HCT116 (cell line): ENCODE measurements at regions not wholly inside any gene's neighbourhood (a gene's known extent, or its start where the extent isn't known, plus 50 kb on each side); places are given as distances from the start of the nearest gene placed in this dataset.

ENCODE experiments used
- ATAC-seq: fragments of 200-7000 bp; cut with Tn5 transposase; 2 replicates; pipeline ENCODE4 v1.9.1; 2020; ENCODE audit warnings: mild to moderate bottlenecking, moderate library complexity
- BruUV-seq: library from RNA; stranded (reverse); fragments of 400-500 nt; replicated peaks from 2 replicates; lab custom pipeline; 2021; lab: Mats Ljungman, UMichigan
- CTCF ChIA-PET: fragments of 300-600 bp; sonication (Branson Sonifier 250); formaldehyde crosslinking; loops from one replicate; lab custom pipeline; 2021; ENCODE audit warnings: antibody characterized with exemption; lab: Charles Lee
- POLR2A ChIA-PET: fragments of 300-600, 350-600 bp; sonication (Branson Sonifier 250); formaldehyde crosslinking; loops from one replicate; lab custom pipeline; 2021; ENCODE audit warnings: antibody characterized with exemption; lab: Charles Lee
- RAD21 ChIA-PET, 2 experiments: fragments of 300-600 bp; sonication (Branson Sonifier 250); formaldehyde crosslinking; loops; one replicate each; lab custom pipeline; 2023; ENCODE audit warnings: low total read pairs in 2 of 2; ENCODE audit not compliant: uncharacterized antibody in 2 of 2, unreplicated experiment in 2 of 2, low non-redundant PET in 1 of 2; lab: Charles Lee
- DNase-seq: peaks from one replicate; pipeline ENCODE4 v3.0.0-alpha.2; 2010; ENCODE audit warnings: low read depth, low spot score
- H2AFZ ChIP-seq: fragments of 200-600 bp; shearing (Covaris generic), sonication (generic); 2 replicates; pipeline ENCODE4 v1.6.1; 2017; ENCODE audit warnings: low read depth, mixed run types, mixed read lengths, antibody characterized with exemption, low read length; ENCODE audit not compliant: poor library complexity, severe bottlenecking
- H3K27ac ChIP-seq: 2 replicates; pipeline ENCODE4 v1.5.1; 2012; ENCODE audit warnings: low read depth, low read length
- H3K27me3 ChIP-seq: fragments of 200-600 bp; sonication (generic); 2 replicates; pipeline ENCODE4 v1.6.1; 2016; ENCODE audit warnings: mixed run types, low read length, mixed read lengths; ENCODE audit not compliant: insufficient read depth
- H3K36me3 ChIP-seq, 2 experiments: fragments of 200-500 bp in 1 of 2; fragments of 200-600 bp in 1 of 2; sonication (Bioruptor generic) in 1 of 2; sonication (generic) in 1 of 2; 2 replicates each; pipeline versions ENCODE4 v1.5.1 to v1.6.1; 2014 to 2016; ENCODE audit warnings: low read length in 2 of 2, inconsistent platforms in 1 of 2, mixed read lengths in 1 of 2, mixed run types in 1 of 2; ENCODE audit not compliant: insufficient read depth in 2 of 2, control insufficient read depth in 1 of 2
- H3K4me1 ChIP-seq, 2 experiments: fragments of 200-600 bp in 1 of 2; sonication (generic) in 1 of 2; 2 replicates each; pipeline versions ENCODE4 v1.5.1 to v1.6.1; 2012 to 2017; ENCODE audit warnings: low read length in 2 of 2, inconsistent platforms in 1 of 2, mild to moderate bottlenecking in 1 of 2, mixed read lengths in 1 of 2, mixed run types in 1 of 2, moderate library complexity in 1 of 2; ENCODE audit not compliant: insufficient read depth in 2 of 2, control insufficient read depth in 1 of 2
- H3K4me2 ChIP-seq: fragments of 200-600 bp; sonication (generic); 2 replicates; pipeline ENCODE4 v1.6.1; 2017; ENCODE audit warnings: mixed run types, low read length, mixed read lengths
- H3K4me3 ChIP-seq, 2 experiments: fragments of 200-600 bp in 1 of 2; sonication (generic) in 1 of 2; replicated peaks in 1 of 2; 2 replicates each; pipeline ENCODE4 v1.5.1; 2011 to 2016; ENCODE audit warnings: low read length in 2 of 2, control low read depth in 1 of 2, low read depth in 1 of 2, mild to moderate bottlenecking in 1 of 2, mixed read lengths in 1 of 2, mixed run types in 1 of 2
- H3K79me2 ChIP-seq: fragments of 200-600 bp; sonication (generic); 2 replicates; pipeline ENCODE4 v1.6.1; 2017; ENCODE audit warnings: mild to moderate bottlenecking, mixed run types, low read length, moderate library complexity, mixed read lengths; ENCODE audit not compliant: insufficient read depth
- H3K9ac ChIP-seq: fragments of 200-600 bp; sonication (generic); 2 replicates; pipeline ENCODE4 v1.6.1; 2016; ENCODE audit warnings: low read length, mixed read lengths
- H3K9me2 ChIP-seq: fragments of 200-600 bp; sonication (generic), shearing (Covaris generic); 2 replicates; pipeline ENCODE4 v1.6.1; 2017; ENCODE audit warnings: mixed run types, mild to moderate bottlenecking, moderate library complexity; ENCODE audit not compliant: insufficient read depth
- H3K9me3 ChIP-seq, 2 experiments: fragments of 200-500 bp in 1 of 2; fragments of 200-600 bp in 1 of 2; sonication (Bioruptor generic) in 1 of 2; sonication (generic) in 1 of 2; 2 replicates each; pipeline ENCODE4 v1.6.1; 2014 to 2017; ENCODE audit warnings: low read length in 2 of 2, mixed read lengths in 2 of 2, inconsistent platforms in 1 of 2, low read depth in 1 of 2, mild to moderate bottlenecking in 1 of 2, mixed run types in 1 of 2, moderate library complexity in 1 of 2; ENCODE audit not compliant: control insufficient read depth in 1 of 2, insufficient read depth in 1 of 2
- H4K20me1 ChIP-seq: fragments of 200-600 bp; sonication (generic), shearing (Covaris generic); 2 replicates; pipeline ENCODE4 v1.6.1; 2017; ENCODE audit warnings: mixed run types, mild to moderate bottlenecking, moderate library complexity; ENCODE audit not compliant: insufficient read depth
- EZH2 ChIP-seq: fragments of 200-600 bp; sonication (generic); IDR thresholded peaks from 2 replicates; pipeline ENCODE4 v1.6.1; 2017; ENCODE audit warnings: antibody characterized with exemption, mixed run types
- EZH2phosphoT487 ChIP-seq: fragments of 200-600 bp; IDR thresholded peaks from 2 replicates; pipeline ENCODE4 v1.6.1; 2018; ENCODE audit warnings: antibody characterized with exemption, borderline replicate concordance
- JUND ChIP-seq: IDR thresholded peaks from 2 replicates; pipeline ENCODE4 v1.6.1; 2012
- POLR2A ChIP-seq: IDR thresholded peaks from 2 replicates; pipeline ENCODE4 v1.7.0; 2011; ENCODE audit warnings: borderline replicate concordance; ENCODE audit not compliant: insufficient read depth, insufficient read length; ENCODE audit errors: extremely low read depth
- SP1 ChIP-seq: IDR thresholded peaks from 2 replicates; pipeline ENCODE4 v1.6.1; 2012; ENCODE audit warnings: low read depth
- ZNF274 ChIP-seq: fragments of 200-500 bp; sonication (Bioruptor generic); IDR thresholded peaks from 2 replicates; pipeline ENCODE4 v1.6.1; 2014; ENCODE audit warnings: mild to moderate bottlenecking, low read depth, low read length, inconsistent platforms
- intact Hi-C: fragments of 100-400 bp; cut with micrococcal nuclease; formaldehyde crosslinking; loops from 2 replicates; pipeline ENCODE4 v1.10.0; 2022
- TF ChIP-seq, protein P1 (sequence below): IDR thresholded peaks from 2 replicates; pipeline ENCODE4 v1.6.1; 2012; ENCODE audit warnings: low read depth
- TF ChIP-seq, protein P2 (sequence below), 3 experiments: fragments of 200-600 bp in 1 of 3; sonication (generic) in 1 of 3; IDR thresholded peaks in 2 of 3; conservative IDR thresholded peaks in 1 of 3; 2 replicates each; pipeline ENCODE4 v1.5.1; 2012 to 2017; ENCODE audit warnings: low read depth in 2 of 3, low read length in 2 of 3, antibody characterized with exemption in 1 of 3, borderline replicate concordance in 1 of 3, control low read depth in 1 of 3, mild to moderate bottlenecking in 1 of 3, mixed read lengths in 1 of 3, mixed run types in 1 of 3, moderate library complexity in 1 of 3; ENCODE audit not compliant: insufficient read depth in 1 of 3
- TF ChIP-seq, protein P3 (sequence below): IDR thresholded peaks from 2 replicates; pipeline ENCODE4 v1.6.1; 2011; ENCODE audit warnings: mild to moderate bottlenecking, low read length, moderate library complexity; ENCODE audit not compliant: insufficient replicate concordance; ENCODE audit errors: extremely low read depth
- TF ChIP-seq, protein P4 (sequence below): IDR thresholded peaks from 2 replicates; pipeline ENCODE4 v1.6.1; 2012
- TF ChIP-seq, protein P5 (sequence below): IDR thresholded peaks from 2 replicates; pipeline ENCODE4 v1.6.1; 2012

DNA sequence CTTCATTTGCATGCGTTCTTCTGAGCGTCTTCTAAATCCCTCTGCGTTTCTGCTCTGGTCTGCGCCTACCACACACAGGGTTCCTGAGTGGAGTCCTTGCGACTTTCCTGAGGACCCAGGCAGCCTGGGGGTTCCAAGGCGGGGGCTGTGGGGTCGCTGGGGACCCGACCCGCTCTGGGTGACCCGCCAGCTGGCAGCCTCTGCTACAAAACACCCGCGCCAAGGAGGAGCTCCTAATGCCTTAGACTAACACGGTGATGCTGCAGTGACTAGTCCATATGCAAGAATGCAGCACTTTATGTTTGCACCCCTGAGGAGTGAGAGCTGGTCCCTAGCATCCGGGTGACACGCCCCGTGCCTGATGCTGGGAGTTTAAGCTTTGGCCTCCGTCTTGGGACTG, 367.0 kb upstream of the POM121L12 start:
- Histone ChIP-seq H3K9me2 (no peaks in the 10 kb centered on the region), H3K27ac (no peak overlapping the region), H3K36me3 (no peaks in the 10 kb centered on the region), H3K4me2 (no peak overlapping the region), H3K9me3 (peaks cover 5 to 16% of the 10 kb centered on the region in 2 experiments; a peak in 2 of 4 replicates), H2AFZ (no peak overlapping the region), H3K4me3 (no peak overlapping the region), H3K4me1 (no peaks in the 10 kb centered on the region), H3K9ac (no peak overlapping the region), H3K27me3 (no peaks in the 10 kb centered on the region), H4K20me1 (no peaks in the 10 kb centered on the region), H3K79me2 (no peaks in the 10 kb centered on the region)
- ChIA-PET CTCF (no interaction called here), POLR2A (no interaction called here), RAD21 (no interaction called here)
- TF ChIP-seq, protein P1, sequence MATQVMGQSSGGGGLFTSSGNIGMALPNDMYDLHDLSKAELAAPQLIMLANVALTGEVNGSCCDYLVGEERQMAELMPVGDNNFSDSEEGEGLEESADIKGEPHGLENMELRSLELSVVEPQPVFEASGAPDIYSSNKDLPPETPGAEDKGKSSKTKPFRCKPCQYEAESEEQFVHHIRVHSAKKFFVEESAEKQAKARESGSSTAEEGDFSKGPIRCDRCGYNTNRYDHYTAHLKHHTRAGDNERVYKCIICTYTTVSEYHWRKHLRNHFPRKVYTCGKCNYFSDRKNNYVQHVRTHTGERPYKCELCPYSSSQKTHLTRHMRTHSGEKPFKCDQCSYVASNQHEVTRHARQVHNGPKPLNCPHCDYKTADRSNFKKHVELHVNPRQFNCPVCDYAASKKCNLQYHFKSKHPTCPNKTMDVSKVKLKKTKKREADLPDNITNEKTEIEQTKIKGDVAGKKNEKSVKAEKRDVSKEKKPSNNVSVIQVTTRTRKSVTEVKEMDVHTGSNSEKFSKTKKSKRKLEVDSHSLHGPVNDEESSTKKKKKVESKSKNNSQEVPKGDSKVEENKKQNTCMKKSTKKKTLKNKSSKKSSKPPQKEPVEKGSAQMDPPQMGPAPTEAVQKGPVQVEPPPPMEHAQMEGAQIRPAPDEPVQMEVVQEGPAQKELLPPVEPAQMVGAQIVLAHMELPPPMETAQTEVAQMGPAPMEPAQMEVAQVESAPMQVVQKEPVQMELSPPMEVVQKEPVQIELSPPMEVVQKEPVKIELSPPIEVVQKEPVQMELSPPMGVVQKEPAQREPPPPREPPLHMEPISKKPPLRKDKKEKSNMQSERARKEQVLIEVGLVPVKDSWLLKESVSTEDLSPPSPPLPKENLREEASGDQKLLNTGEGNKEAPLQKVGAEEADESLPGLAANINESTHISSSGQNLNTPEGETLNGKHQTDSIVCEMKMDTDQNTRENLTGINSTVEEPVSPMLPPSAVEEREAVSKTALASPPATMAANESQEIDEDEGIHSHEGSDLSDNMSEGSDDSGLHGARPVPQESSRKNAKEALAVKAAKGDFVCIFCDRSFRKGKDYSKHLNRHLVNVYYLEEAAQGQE: no peak
- no peak for TF ChIP-seq ZNF274
- TF ChIP-seq, protein P2, sequence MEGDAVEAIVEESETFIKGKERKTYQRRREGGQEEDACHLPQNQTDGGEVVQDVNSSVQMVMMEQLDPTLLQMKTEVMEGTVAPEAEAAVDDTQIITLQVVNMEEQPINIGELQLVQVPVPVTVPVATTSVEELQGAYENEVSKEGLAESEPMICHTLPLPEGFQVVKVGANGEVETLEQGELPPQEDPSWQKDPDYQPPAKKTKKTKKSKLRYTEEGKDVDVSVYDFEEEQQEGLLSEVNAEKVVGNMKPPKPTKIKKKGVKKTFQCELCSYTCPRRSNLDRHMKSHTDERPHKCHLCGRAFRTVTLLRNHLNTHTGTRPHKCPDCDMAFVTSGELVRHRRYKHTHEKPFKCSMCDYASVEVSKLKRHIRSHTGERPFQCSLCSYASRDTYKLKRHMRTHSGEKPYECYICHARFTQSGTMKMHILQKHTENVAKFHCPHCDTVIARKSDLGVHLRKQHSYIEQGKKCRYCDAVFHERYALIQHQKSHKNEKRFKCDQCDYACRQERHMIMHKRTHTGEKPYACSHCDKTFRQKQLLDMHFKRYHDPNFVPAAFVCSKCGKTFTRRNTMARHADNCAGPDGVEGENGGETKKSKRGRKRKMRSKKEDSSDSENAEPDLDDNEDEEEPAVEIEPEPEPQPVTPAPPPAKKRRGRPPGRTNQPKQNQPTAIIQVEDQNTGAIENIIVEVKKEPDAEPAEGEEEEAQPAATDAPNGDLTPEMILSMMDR (IDR thresholded peaks at IDR 0.05 in 2 of 3, conservative IDR thresholded peaks at IDR 0.05 in 1 of 3; ENCODE audit: borderline replicate concordance in 1 of 3, insufficient read depth in 1 of 3, low read depth in 2 of 3, low read length in 2 of 3): no peak
- no peak for TF ChIP-seq JUND
- no peak for TF ChIP-seq EZH2phosphoT487
- TF ChIP-seq, protein P3, sequence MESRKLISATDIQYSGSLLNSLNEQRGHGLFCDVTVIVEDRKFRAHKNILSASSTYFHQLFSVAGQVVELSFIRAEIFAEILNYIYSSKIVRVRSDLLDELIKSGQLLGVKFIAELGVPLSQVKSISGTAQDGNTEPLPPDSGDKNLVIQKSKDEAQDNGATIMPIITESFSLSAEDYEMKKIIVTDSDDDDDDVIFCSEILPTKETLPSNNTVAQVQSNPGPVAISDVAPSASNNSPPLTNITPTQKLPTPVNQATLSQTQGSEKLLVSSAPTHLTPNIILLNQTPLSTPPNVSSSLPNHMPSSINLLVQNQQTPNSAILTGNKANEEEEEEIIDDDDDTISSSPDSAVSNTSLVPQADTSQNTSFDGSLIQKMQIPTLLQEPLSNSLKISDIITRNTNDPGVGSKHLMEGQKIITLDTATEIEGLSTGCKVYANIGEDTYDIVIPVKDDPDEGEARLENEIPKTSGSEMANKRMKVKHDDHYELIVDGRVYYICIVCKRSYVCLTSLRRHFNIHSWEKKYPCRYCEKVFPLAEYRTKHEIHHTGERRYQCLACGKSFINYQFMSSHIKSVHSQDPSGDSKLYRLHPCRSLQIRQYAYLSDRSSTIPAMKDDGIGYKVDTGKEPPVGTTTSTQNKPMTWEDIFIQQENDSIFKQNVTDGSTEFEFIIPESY: no peak
- TF ChIP-seq EZH2: no peak
- TF ChIP-seq, protein P4, sequence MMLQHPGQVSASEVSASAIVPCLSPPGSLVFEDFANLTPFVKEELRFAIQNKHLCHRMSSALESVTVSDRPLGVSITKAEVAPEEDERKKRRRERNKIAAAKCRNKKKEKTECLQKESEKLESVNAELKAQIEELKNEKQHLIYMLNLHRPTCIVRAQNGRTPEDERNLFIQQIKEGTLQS: no peak
- TF ChIP-seq, protein P5, sequence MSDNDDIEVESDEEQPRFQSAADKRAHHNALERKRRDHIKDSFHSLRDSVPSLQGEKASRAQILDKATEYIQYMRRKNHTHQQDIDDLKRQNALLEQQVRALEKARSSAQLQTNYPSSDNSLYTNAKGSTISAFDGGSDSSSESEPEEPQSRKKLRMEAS: no peak
- no peak for TF ChIP-seq POLR2A
- TF ChIP-seq SP1: no peak
- DNase-seq: no peak
- no TSS peak for BruUV-seq
- intact Hi-C loops: no loop called here
- no peak for ATAC-seq
